ENCODE measurements at regions not wholly inside any gene's neighbourhood (a gene's known extent, or its start where the extent isn't known, plus 50 kb on each side); places are given as distances from the start of the nearest gene placed in this dataset.

- TF ChIP-seq, protein P1, sequence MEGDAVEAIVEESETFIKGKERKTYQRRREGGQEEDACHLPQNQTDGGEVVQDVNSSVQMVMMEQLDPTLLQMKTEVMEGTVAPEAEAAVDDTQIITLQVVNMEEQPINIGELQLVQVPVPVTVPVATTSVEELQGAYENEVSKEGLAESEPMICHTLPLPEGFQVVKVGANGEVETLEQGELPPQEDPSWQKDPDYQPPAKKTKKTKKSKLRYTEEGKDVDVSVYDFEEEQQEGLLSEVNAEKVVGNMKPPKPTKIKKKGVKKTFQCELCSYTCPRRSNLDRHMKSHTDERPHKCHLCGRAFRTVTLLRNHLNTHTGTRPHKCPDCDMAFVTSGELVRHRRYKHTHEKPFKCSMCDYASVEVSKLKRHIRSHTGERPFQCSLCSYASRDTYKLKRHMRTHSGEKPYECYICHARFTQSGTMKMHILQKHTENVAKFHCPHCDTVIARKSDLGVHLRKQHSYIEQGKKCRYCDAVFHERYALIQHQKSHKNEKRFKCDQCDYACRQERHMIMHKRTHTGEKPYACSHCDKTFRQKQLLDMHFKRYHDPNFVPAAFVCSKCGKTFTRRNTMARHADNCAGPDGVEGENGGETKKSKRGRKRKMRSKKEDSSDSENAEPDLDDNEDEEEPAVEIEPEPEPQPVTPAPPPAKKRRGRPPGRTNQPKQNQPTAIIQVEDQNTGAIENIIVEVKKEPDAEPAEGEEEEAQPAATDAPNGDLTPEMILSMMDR (IDR thresholded peaks at IDR 0.05), result no peak
- no peak for TF ChIP-seq POLR2A (IDR thresholded peaks at IDR 0.05)
Observed at GRCh38 chr19:34051255-34051654, 121.0 kb upstream of the LSM14A start.

All from stomach (tissue), 4 donors.